NCI-H345 treated with DMSO at 0.1 percent for 48 hours (cell line): ENCODE measurements at regions not wholly inside any gene's neighbourhood (a gene's known extent, or its start where the extent isn't known, plus 50 kb on each side); places are given as distances from the start of the nearest gene placed in this dataset.

Source experiments
- DNase-seq: peaks from one replicate; lab custom pipeline; 2025; ENCODE audit not compliant: unreplicated experiment; lab: John Stamatoyannopoulos, UW

- DNase-seq = no peak
These were observed 333.0 kb upstream of the SEMA6D start for GRCh38 chr15:47384341-47384740.

GRCh38 chr15:47384776-47385175, 332.5 kb upstream of the SEMA6D start:
- no peak for DNase-seq

GRCh38 chr15:47386459-47386858, 330.8 kb upstream of the SEMA6D start:
- DNase-seq = no peak

- no peak for DNase-seq
These were observed 329.0 kb upstream of the SEMA6D start for GRCh38 chr15:47388299-47388698.

GRCh38 chr15:47390208-47390765, 327.0 kb upstream of the SEMA6D start:
- DNase-seq = no peak

GRCh38 chr15:47394286-47394809, 323.0 kb upstream of the SEMA6D start:
- no peak for DNase-seq

- DNase-seq = no peak
These were observed 322.2 kb upstream of the SEMA6D start for GRCh38 chr15:47395076-47395475.

- DNase-seq = no peak
These were observed 319.6 kb upstream of the SEMA6D start for GRCh38 chr15:47397655-47398054.

GRCh38 chr15:47398132-47398531, 319.2 kb upstream of the SEMA6D start:
- DNase-seq = no peak

- DNase-seq = no peak
These were observed 318.7 kb upstream of the SEMA6D start for GRCh38 chr15:47398594-47398993.

GRCh38 chr15:47399100-47399499, 318.2 kb upstream of the SEMA6D start:
- DNase-seq = no peak

- no peak for DNase-seq
These were observed 316.7 kb upstream of the SEMA6D start for GRCh38 chr15:47400603-47401002.

- DNase-seq = no peak
These were observed 315.9 kb upstream of the SEMA6D start for GRCh38 chr15:47401427-47401826.

- no peak for DNase-seq
These were observed 314.5 kb upstream of the SEMA6D start for GRCh38 chr15:47402829-47403228.

- no peak for DNase-seq
These were observed 312.4 kb upstream of the SEMA6D start for GRCh38 chr15:47404877-47405276.

GRCh38 chr15:47405365-47406162, 311.7 kb upstream of the SEMA6D start:
- DNase-seq = no peak

- no peak for DNase-seq
These were observed 309.6 kb upstream of the SEMA6D start for GRCh38 chr15:47407692-47408091.

GRCh38 chr15:47409038-47409437, 308.3 kb upstream of the SEMA6D start:
- DNase-seq = no peak

GRCh38 chr15:47409600-47409999, 307.7 kb upstream of the SEMA6D start:
- no peak for DNase-seq

- DNase-seq = no peak
These were observed 307.1 kb upstream of the SEMA6D start for GRCh38 chr15:47410247-47410646.

GRCh38 chr15:47411733-47412132, 305.6 kb upstream of the SEMA6D start:
- DNase-seq = no peak

GRCh38 chr15:47412136-47412535, 305.2 kb upstream of the SEMA6D start:
- DNase-seq = no peak

- no peak for DNase-seq
These were observed 304.5 kb upstream of the SEMA6D start for GRCh38 chr15:47412802-47413201.
